Right lobe of liver (tissue), 4 donors: ENCODE measurements at regions not wholly inside any gene's neighbourhood (a gene's known extent, or its start where the extent isn't known, plus 50 kb on each side); places are given as distances from the start of the nearest gene placed in this dataset.

Experiments
- CTCF ChIP-seq, 4 donors: fragments of 200-600 bp in 3 of 4; fragments of 450-650 bp in 1 of 4; IDR thresholded peaks; one replicate each; pipeline versions ENCODE4 v1.5.1 to v1.8.0; 2016 to 2022; ENCODE audit warnings: antibody characterized with exemption in 4 of 4, mild to moderate bottlenecking in 2 of 4
- POLR2A ChIP-seq: fragments of 450-650 bp; IDR thresholded peaks from one replicate; pipeline ENCODE4 v1.6.1; 2017; ENCODE audit warnings: antibody characterized with exemption, mild to moderate bottlenecking
- donor health status: DM: no; HTN: no; CAD: no.
- donor health status: DM: no; HTN: no; CAD: no.
- donor health status: DM: no; HTN: yes; CAD: no.

- TF ChIP-seq CTCF (IDR thresholded peaks at IDR 0.05) (no peak), POLR2A (no peak)
Observed at GRCh38 chr20:7673841-7674240, 266.4 kb downstream of the HAO1 start.
